HG03196 (cell line): ENCODE measurements at regions not wholly inside any gene's neighbourhood (a gene's known extent, or its start where the extent isn't known, plus 50 kb on each side); places are given as distances from the start of the nearest gene placed in this dataset.
"Not testable (repeated sequence)": the region's sequence is repeated elsewhere in the genome, so short reads cannot be mapped to it uniquely, and the experiment has no call there.

Source experiments
- ATAC-seq: cut with Tn5 transposase; IDR thresholded peaks from one replicate; pipeline ENCODE4 v1.9.1; 2021; ENCODE audit not compliant: unreplicated experiment

DNA sequence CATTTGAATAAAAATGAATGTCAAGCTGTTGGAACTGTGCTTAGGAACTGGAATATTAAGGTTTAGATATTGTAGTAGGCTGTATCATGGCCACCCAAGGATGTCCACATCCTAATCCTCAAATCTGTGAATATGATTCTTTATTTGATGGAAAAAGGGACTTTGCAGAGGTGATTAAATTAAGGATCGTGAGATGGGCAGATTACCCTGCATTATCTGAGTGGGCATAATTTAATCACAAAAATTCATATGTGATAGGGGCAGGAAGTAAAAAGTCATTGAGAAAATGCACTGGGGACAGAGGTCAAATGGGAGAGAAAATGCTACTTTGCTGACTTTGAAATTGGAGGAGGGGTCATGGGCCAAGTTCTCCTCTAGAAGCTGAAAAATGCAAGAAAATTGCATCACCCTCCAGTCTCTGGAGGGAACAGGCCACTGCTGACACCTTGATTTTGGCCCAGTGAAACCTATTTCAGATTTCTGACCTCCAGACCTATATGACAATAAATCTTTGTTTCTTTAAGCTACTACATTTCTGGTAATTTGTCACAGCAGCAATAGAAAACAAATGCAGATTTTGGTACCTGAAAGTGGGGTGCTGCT lies 521.4 kb downstream of the PCDH7 start:
- no peak for ATAC-seq

DNA sequence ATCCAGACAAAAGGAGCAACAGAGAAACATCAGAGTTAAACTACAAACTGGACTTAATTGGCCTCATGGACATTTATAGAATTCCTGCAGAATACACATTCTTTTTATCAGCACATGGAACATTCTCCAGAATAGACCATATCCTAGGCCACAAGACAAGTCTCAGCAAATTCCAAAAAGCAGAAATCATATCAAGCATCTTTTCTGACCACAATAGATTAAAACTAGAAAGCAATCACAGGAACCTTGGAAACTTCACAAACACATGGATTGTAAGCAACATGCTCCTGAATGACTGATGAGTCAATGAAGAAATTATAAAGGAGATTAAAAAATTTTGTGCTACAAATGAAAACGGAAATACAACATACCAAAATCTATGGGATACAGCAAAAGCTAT lies 526.7 kb downstream of the PCDH7 start:
- ATAC-seq: no peak

DNA sequence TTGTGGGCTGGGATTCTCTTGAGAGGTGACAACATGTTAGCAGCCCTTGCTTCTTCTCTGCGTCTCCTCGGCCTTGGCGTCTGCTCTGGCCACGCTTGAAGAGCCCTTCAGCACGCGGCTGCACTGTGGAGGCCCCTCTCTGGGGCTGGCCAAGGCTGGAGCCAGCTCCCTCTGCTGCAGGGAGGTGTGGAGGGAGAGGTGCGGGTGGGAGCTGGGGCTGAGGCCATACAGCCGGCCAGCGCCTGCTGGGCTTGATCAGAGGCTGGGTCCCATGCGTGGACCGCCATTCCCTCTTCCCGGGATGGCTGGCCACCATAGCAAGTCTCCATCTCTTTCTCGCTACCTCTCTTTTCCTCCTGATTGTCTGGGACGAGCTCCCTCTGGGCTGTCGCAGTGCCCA lies 539.0 kb downstream of the PCDH7 start:
- no peak for ATAC-seq

DNA sequence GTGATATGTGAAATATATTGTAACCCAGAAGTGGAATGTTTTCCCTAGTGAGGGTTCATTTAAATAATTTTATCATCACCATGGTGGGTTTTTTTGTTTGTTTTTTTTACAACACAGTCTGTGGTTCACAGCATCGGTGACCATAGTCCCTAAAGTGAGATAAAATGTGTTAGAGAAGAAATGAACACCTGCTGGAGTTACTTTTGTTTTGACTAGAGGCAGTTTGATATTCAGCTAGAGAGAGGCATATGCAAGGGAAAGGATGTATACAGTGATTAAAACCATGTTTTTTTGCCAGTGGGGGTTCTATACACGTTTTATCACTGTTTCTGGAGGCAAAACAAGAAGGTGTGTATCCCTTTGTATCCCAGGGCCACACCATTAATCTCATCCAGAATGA lies 541.5 kb downstream of the PCDH7 start:
- ATAC-seq: no peak

DNA sequence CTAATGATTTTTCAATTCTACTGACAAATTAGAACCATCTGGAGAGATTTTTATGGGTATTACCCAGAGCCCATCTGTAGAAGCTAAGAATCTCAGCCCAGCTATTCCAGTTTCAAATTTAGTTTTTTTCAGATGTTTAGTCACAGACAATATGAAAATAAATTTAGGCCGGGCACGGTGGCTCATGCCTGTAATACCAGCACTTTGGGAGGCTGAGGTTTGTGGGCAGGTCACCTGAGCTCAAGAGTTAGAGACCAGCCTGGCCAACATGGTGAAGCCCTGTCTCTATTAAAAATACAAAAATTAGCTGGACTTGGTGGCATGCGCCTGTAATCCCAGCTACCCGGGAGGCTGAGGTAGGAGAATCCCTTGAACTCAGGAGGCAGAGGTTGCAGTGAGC lies 545.9 kb downstream of the PCDH7 start:
- not testable (repeated sequence) for ATAC-seq

DNA sequence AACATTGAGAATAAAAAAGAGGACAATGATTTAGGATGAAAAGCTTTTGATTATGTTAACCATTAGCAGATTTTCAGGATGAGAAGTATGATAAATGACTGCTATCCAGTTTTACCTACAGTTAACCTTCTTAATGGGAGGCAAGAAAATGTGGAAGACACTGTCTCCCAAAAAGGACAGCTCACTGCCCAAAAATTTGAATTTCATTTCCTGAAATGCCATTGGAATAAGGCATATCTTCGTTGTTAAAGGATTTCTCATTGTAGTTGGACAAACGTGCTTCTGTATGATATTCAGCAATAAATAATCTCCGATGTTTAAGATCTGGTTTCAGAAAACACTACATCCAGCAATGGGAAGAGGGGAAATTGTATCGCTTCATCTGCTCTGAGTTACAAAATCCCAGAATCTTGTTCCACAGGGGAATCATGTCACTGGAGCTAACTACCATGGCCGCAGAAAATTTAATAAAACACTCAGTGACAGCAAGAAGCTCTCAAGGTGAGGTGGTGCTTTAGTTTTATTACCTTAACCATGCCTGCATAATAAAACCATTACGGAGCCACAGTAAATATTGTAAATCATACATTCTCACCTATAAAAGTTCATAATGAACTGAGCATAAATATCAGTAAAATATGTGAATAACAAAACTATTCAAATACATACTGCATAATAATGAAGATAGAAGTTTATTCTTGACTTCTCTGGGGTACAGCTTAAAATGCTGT lies 552.3 kb downstream of the PCDH7 start:
- ATAC-seq: no peak

DNA sequence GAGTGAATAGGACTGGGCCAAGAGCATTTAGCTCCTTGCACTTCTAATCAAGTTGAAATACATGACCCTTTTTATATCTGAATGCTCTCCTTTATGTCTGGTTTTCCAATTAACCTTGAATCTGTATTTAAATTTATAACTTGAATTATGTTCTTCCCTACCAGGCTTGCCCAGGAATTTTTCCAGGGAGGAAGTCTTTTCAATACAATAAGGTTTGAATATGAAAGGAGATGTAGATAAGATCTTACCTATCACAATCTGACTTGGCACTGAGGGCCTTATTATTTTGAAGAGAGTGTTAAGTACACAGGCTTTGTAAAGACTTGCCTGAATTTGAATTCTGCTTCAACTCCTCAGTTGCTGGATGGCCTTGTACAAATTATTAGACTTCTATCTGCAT lies 555.7 kb downstream of the PCDH7 start:
- ATAC-seq: no peak

DNA sequence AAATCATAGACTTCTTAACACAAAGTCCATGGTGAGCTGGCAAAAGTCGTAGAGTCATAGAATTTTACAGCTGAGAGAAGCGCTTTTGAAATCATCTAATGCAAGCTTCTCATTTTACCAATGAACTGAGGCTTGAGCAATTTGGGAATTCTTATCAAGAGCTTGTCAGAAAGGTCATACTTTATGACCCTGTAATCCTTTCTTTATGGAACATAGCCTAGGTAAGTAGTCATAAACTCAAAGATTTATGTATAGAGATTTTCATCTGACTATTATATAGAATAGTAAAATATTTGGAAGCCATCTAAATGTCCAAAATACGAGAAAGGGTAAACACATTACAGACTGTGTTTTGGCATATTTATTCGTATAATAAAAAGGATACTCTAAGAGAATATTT lies 563.5 kb downstream of the PCDH7 start:
- ATAC-seq: no peak

DNA sequence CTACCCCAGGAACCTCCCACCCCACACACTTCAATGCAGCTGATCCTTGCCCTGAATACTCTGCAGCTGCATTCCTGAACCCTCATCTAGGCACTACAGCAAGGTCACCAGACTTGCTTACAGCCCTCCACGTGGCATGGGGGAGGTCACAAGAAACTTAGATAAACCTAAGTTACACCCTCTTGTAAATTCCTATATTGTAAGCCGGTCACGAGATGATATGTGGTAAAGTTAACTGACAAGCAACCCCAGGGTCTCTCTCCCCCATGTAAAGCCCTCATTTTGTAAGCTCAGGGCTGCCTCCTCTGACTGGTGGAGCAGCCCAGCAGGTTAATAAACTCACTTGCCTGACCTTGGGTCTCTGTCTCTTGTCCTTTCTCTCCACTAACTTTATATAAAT lies 570.7 kb downstream of the PCDH7 start:
- no peak for ATAC-seq

DNA sequence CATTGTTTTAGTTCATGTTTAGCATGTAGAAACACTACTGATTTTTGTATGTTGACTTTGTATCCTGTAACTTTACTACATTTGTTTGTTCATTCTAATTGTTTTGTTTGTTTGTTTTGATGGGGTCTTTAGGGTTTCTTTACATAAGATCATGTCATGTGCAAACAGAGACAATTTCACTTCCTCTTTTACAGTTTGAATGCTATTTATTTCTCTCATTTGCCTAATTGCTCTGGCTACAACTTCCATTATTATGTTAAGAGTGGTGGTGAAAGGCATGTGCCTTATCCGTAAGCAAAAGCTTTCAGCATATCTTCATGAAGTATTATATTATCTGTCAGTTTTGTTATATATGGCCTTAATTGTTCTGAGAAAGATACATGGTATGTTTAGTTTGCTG lies 571.1 kb downstream of the PCDH7 start:
- ATAC-seq: no peak

DNA sequence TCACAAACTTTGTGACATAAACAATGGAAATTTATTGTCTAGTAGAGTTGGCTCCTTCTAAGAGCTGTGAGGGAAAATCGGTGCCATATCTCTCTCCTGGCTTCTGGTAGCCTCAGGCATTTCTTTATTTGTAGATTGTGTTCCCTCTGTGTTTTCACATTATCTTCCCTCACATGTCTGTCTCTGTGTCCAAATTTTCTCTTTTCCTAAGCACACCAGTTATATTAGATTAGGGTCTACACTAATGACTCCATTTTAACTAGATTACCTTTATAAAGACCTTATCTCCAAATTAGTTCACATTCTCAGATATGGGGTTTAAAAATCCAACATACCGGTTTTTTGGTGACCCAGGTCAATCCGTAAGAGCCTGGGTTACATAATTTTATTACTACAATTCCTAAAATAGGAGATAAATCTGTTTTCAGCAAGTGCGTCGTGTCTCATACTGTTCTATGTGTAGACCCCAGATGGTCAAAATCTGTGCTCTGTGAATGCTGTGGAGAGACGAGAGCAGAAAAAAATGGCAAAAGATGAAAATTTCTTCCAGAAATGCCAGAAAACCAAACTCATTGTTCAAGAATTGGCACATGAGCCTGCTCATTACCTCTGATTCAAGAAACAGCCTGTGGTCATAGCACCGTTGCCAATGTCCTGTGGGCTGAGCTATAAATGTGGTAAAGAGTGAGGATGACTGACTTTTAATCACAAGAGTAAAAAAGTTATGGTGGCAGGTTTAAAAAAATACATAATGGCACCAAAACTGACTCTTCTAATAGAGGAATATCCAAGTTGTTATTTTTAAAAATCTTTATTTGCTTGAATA lies 574.7 kb downstream of the PCDH7 start:
- ATAC-seq: no peak

DNA sequence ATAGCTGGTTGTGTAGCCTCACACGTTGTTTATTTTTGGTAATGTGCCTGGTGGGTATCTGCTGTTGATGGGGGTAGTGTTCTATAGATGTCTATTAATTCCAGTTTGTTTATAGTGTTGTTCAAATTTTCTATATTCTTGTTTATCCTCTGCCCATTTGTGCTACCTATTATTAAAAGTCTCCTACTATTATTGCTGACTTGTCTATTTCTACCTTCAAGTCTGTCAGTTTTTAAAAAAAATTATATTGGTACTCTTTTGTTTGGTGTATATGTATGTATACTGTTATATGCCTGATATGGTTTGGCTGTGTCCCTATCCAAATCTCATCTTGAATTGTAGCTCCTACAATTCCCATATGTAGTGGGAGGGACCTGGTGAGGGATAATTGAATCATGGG lies 578.6 kb downstream of the PCDH7 start:
- no peak for ATAC-seq

DNA sequence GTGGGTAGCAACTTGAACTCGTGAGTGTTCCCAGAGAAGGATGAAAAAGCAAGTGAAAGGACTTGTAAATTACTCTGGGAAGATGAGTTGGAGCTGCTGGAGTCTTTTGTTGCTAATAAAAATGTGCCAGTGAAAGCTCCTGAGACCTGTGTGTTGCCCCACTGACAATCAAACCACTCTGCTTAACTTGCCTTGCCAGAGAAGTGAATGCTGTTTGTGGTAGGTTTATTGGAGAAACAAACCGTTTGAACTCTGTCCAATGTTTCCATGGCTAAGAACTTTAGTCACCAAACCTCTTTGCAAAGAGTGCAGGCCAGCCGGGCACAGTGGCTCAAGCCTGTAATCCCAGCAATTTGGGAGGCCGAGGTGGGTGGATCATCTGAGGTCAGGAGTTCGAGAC lies 586.9 kb downstream of the PCDH7 start:
- ATAC-seq: no peak

DNA sequence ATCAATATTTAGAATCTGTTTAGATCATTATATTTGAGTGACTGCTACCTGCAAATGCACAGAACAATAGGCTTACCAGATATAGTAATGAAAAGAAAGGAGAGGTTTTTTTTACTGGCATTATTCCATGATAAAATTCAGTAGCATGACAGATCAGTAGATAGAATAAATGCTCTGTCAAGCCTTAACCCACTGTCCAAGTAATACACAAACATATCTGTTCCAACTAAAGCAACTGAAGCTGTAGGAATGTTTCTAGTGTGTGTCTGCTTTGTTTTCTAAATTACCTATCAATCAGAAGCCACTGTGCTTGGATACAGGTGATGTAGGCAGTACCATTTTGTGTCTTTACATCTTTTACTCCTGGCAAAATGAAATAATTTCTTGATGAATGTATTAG lies 604.6 kb downstream of the PCDH7 start:
- ATAC-seq: no peak

DNA sequence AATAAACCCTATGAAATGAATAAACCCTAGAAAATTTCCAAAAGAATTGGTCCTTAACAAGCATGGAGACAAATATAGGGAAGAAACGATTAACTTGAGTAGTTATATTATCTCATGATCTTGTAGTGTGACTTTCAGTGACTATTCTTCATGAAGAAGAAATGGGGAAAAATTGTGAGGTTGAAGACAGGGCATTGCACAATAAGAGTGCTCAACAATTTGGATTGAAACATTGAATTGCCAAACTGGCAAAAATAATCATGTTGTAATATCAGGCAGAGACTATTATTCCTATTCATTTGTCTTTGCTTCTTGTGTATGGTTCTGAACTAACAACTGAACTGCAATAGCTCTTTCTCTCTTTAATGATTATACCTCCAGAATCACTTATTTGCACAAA lies 605.1 kb downstream of the PCDH7 start:
- no peak for ATAC-seq

DNA sequence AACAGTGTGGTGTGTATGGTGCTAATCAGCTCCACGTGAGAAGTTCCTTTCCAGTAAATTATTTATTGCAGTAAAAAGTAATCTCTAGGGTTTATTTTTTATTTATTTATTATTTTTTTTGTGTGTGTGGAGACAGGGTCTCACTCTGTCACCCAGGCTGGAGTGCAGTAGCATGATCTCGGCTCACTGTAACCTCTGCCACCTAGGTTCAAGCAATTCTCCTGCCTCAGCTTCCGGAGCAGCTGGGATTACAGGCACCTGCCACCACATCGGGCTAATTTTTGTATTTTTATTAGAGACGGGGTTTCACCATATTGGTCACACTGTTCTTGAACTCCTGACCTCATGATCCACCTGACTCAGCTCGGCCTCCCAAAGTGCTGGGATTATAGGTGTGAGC lies 606.9 kb downstream of the PCDH7 start:
- ATAC-seq: no peak

DNA sequence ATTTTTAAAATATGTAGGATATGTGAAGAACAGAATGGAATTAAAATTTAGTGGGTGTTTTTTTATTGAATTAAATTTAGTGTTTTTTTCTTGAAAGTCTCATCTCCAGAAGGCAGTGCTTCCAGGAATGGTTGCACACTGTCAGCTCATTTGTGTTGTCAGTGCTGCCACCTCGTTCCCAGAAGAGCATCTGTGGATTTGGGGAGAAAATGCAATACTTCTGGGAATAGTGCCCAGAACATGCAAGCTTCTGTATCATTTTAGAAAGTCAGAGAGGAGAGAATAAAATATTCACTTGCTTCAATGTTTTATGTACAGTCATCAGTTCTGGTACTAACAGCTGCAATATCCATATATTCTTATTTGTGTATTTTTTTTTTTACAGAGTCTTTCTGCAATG lies 608.8 kb downstream of the PCDH7 start:
- ATAC-seq: no peak

DNA sequence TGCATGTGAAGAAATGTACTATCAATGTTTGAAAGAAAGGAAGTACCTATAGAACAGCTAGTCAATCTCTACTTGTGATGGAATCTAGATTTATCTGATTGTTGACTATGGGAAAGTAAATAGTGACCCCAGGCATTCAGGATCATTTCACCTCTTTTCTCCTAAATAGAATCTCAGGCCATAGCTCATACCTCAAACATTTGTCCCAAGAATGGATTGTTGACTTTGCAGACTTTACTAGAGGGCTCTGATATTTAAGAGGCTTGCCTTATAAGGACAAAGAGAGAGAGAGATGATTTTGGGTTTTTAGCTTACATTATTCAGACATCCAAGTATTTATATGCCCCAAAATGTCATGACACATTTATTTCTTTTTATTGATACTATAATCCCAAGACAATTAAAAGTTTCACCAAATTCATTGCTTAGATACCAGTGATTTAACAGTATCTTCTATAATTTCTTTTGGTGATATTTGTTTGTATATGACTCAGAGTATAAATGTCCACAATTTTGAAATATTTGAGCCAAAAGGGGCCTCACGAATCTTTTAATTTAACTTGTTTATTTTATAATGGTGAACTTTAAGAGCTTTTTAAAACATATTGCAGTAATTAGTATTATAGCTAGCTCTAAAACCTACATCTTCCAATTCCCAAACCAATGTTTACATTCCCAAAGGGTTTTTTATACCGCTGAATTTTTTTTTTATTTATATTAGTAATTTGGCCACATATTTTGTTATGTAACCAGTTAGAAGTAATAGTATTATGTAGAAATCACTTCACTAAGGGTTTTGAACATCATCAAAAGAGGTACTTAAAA lies 614.1 kb downstream of the PCDH7 start:
- ATAC-seq: no peak

DNA sequence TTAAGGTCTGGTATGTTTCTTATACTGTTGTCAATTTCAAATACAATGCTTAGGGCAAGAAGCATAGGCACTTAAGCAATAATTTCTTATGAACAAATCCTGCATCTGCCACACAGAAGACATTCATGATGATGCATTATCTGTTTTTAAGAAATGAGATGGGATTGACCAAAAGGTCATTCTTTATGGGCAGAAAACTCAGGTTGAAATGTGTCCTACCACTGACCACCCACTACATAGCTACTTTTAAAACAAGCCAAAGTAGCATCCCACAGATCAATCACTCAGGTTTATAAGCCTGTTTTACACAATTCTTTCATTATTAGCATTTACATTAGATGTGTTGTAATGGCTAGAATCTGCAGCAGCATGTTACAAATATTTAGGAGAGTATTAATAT lies 617.8 kb downstream of the PCDH7 start:
- no peak for ATAC-seq

DNA sequence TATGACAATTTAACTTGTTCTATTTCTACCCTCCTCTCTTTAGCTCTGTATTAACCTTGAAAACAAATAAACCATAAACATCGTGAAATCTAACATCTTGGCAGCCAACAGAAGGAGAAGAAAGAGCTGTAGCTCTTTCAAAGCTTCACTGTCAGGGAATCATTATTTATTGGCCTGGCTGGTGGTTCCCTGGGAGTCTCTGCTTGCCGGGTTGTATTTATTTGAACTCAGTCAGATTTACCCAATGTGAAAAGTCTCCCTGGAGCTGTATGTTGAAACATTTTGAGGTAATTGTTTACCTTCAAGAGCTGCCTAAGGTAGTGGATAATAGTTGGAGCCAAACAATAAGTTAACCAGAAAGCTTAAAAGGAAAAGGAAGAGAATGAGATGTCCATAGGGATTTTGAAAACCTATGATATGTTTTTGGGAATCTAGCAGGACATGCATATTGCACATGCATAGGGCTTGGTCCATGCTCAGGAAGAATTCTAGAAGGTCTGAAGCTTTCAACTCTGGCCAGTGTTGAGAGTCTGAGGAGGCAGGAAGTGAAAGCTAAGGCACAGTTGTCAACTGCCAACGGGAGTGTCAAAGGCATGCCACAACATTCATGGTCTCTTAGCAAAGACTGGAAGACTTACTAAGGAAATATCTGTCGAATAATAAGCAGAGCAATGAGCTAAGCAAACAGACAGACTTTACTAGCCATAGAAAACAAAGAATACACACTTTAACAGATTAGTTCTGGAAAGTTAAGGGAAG lies 621.6 kb downstream of the PCDH7 start:
- ATAC-seq: no peak

DNA sequence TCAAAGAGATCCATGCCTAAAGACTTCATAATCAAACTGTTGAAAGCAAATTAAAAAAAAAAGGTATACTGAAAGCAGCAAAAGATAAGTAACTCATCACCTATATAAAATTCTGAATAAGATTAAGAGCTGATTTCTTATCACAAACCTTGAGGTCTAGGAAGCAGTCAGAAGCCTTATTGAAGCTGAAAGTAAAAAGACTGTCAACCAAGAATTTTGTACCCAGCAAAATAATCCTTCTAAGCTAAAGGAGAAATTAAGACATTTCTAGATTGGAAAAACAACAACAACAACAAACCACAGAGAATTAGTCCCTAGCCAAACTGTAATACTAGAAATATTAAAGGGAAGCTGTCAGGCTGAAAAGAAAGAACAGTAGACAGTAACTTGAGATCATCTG lies 622.9 kb downstream of the PCDH7 start:
- ATAC-seq: no peak
